ENCODE measurements at regions not wholly inside any gene's neighbourhood (a gene's known extent, or its start where the extent isn't known, plus 50 kb on each side); places are given as distances from the start of the nearest gene placed in this dataset.

DNA sequence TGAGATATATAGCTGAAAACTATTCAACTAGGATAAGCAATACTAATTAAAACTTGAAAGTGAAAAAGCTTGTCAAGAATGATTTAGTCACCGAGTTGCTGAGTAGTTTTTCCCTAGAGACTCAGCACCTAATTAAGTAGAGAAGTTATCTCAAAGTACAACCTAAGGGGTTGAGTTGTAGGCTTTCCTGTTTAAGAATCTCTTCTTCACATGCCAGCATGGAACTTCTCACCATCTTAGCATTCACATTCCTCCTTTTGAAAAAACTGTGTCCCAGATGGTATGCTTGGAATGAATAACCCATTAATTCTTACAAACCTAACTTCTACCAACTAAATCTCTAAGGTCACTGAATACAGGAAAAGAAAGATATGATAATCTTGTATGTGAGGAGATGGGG lies 303.3 kb upstream of the ZC3H12C start:
- TF ChIP-seq, protein P1, sequence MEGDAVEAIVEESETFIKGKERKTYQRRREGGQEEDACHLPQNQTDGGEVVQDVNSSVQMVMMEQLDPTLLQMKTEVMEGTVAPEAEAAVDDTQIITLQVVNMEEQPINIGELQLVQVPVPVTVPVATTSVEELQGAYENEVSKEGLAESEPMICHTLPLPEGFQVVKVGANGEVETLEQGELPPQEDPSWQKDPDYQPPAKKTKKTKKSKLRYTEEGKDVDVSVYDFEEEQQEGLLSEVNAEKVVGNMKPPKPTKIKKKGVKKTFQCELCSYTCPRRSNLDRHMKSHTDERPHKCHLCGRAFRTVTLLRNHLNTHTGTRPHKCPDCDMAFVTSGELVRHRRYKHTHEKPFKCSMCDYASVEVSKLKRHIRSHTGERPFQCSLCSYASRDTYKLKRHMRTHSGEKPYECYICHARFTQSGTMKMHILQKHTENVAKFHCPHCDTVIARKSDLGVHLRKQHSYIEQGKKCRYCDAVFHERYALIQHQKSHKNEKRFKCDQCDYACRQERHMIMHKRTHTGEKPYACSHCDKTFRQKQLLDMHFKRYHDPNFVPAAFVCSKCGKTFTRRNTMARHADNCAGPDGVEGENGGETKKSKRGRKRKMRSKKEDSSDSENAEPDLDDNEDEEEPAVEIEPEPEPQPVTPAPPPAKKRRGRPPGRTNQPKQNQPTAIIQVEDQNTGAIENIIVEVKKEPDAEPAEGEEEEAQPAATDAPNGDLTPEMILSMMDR (IDR thresholded peaks at IDR 0.05): no peak

DNA sequence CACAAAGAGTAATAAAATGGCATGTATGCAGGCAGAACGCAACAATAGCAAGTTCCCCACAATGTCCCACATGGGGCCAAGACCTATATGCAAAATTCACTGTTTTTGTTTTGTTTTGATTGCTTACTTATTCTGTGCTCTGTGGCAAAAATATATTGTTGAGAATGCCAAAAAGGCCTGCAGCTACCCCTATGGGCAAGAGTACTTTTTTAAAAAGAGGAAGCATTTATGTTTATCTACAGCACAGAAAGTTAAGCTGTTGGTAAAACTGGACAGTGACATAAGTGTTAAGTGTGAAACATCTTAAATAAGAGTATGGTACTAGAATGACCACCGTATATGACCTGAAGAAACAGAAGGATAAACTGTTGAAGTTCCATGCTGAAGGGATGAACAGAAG lies 301.9 kb upstream of the ZC3H12C start:
- TF ChIP-seq, protein P1 (IDR thresholded peaks at IDR 0.05): no peak

DNA sequence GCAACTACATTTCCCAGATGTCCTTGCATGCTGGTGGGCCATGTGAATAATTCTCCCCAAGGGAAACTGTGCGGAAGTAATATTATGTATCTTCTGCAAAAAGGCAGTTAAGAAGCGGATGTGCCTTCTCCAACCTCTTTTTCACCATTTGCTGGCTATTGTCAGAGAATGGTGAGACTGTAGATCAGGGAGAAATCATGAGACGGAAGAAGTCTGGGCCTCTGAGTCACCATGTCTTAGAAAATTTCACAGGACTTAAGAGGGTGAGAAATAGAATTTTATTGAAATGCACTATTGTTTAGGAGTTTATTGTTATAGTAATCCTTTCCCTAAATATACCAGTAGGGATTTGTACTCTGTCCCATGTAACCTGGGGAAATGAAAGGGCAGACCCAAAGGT lies 298.7 kb upstream of the ZC3H12C start:
- TF ChIP-seq, protein P1 (IDR thresholded peaks at IDR 0.05): no peak

DNA sequence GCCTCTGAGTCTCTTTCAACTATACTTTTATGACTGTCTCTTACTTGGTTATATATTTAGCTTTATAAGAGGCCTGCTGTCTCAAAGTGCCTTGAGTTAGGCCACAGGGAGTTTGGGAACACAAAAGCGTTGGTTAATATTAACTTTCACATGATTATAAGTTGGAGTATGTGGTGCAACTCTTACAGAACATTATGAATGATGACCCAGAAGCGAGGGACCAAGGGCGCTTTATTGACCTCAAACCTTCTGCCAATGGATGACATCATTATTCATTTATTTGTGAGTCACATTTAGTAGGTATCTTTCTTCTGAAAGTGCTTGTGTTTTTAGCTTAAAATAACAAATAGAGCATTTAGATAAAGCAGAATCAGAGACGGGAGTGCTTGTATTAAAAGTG lies 298.0 kb upstream of the ZC3H12C start:
- TF ChIP-seq, protein P1 (IDR thresholded peaks at IDR 0.05): no peak

DNA sequence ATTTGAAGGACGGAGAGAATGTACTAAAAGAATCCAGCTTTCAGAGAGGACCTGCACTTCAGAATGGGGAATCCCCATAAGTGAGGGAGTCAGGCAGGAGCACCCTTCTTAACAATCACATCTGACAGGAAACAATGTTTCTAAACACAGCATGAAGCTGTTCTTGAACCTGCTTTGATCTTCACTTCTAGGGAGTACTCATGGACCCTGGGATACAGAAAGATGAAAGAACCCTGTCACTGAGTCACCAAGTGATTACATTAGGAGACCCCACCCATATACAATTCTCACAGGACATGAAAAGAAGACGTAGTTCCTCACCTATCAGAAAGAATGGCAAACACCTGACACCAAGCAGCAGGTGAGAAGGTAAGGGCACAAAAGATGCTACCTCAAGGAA lies 296.9 kb upstream of the ZC3H12C start:
- TF ChIP-seq, protein P1 (IDR thresholded peaks at IDR 0.05): no peak

DNA sequence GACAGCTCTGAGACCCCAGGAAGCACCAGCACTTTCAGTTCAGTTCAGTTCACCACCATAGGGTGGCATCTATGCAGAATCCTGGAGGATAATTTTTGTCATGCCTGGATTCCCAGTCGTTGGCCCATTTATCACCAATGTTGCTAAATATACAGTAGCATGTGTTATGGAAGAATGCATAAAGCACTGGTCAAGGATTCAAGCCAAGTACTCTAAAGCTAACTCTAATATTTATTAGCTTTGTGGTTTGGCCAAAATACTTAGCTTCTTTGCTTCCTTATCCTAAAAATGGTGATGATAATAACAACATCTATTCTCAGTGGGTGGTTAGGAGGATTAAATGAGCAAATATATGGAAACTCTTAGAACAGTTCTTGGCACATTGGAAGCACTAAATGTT lies 294.7 kb upstream of the ZC3H12C start:
- TF ChIP-seq, protein P1 (IDR thresholded peaks at IDR 0.05): no peak

DNA sequence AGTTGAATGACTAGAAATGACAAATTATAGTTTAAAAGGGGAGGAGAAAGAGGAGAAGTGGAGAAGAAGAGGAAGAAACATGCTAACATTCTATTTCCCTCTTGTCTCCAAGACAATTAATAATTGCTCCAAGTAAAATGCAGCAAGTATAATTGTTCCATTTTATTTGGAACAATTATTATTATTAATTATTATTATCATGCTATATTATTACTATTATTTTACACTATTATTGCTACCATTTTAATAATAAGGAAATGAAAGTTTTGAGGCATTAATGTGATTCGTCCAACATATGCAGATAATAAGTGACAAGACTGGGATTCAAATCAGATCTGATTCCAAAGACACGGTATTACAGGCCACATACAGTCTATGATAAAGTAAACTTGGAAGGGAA lies 293.6 kb upstream of the ZC3H12C start:
- TF ChIP-seq, protein P1 (IDR thresholded peaks at IDR 0.05): no peak

DNA sequence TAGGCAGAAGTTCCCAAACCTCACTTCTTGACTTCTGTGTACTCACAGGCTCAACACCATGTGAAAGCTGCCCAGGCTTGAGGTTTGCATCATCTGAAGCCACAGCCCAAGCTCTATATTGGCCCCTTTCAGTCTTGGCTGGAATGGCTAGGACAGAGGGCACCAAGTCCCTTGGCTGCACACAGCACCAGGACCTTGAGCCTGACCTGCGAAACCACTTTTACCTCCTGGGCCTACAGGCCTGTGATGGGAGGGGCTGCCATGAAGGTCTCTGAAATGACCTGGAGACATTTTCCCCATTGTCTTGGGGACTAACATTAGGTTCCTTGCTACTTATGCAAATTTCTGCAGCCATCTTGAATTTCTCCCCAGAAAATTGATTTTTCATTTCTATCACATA lies 288.3 kb upstream of the ZC3H12C start:
- TF ChIP-seq, protein P1 (IDR thresholded peaks at IDR 0.05): no peak
